ENCODE measurements at regions not wholly inside any gene's neighbourhood (a gene's known extent, or its start where the extent isn't known, plus 50 kb on each side); places are given as distances from the start of the nearest gene placed in this dataset.
"Not testable (repeated sequence)": the region's sequence is repeated elsewhere in the genome, so short reads cannot be mapped to it uniquely, and the experiment has no call there.

- Histone ChIP-seq H3K27me3 (no peaks in the 10 kb centered on the region), H3K9me3 (peaks cover 6 to 12% of the 10 kb centered on the region in 2 donors), H3K4me1 (no peaks in the 10 kb centered on the region), H3K27ac (no peak overlapping the region), H3K36me3 (no peaks in the 10 kb centered on the region), H3K4me3 (no peak overlapping the region)
- DNase-seq, result no peak
- TF ChIP-seq EP300 (IDR thresholded peaks at IDR 0.05; ENCODE audit: low read depth) (no peak), POLR2A (IDR thresholded peaks at IDR 0.05) (no peak), CTCF (IDR thresholded peaks at IDR 0.05) (no peak), POLR2AphosphoS5 (IDR thresholded peaks at IDR 0.05) (no peak)
- in situ Hi-C loops (cut with MboI; ENCODE audit: low pct_ligation_motif_present in 1 of 4, low pct_unique_long_range_greater_than_20kb in 1 of 4, low sequenced_read_pairs in 3 of 4) (no loop called here), intact Hi-C loops (cut with DNase I; ENCODE audit: low total_unique reads) (no loop called here)
- WGBS, 2 donors (ENCODE audit: low coverage in 1 of 2), result 84 to 92% methylated on average over 1 of the region's 1 CpG
Measured at GRCh38 chr4:187739771-187740170, 255.8 kb upstream of the ZFP42 start.

GRCh38 chr4:187744911-187745310, 250.7 kb upstream of the ZFP42 start:
- no peak overlapping the region for H3K27ac ChIP-seq
- no peaks in the 10 kb centered on the region for H3K36me3 ChIP-seq
- TF ChIP-seq POLR2A (IDR thresholded peaks at IDR 0.05), result no peak
- TF ChIP-seq CTCF (IDR thresholded peaks at IDR 0.05), result no peak
- no peak for TF ChIP-seq POLR2AphosphoS5 (IDR thresholded peaks at IDR 0.05)
- no peak for TF ChIP-seq EP300 (IDR thresholded peaks at IDR 0.05; ENCODE audit: low read depth)
- H3K9me3 ChIP-seq, result peaks cover 0 to 2% of the 10 kb centered on the region in 2 donors
- no peak for DNase-seq
- in situ Hi-C loops (cut with MboI; ENCODE audit: low pct_ligation_motif_present in 1 of 4, low pct_unique_long_range_greater_than_20kb in 1 of 4, low sequenced_read_pairs in 3 of 4), result no loop called here
- H3K27me3 ChIP-seq, result no peaks in the 10 kb centered on the region
- H3K4me3 ChIP-seq, result no peak overlapping the region
- no peaks in the 10 kb centered on the region for H3K4me1 ChIP-seq
- WGBS, 2 donors (ENCODE audit: low coverage in 1 of 2), result 92 to 94% methylated on average over 3 to 10 of the region's 10 CpGs
- intact Hi-C loops (cut with DNase I; ENCODE audit: low total_unique reads), result no loop called here

- H3K36me3 ChIP-seq; H3K27me3 ChIP-seq; H3K4me3 ChIP-seq; H3K9me3 ChIP-seq; in situ Hi-C loops (cut with MboI; ENCODE audit: low pct_ligation_motif_present in 1 of 4, low pct_unique_long_range_greater_than_20kb in 1 of 4, low sequenced_read_pairs in 3 of 4); intact Hi-C loops (cut with DNase I; ENCODE audit: low total_unique reads); DNase-seq; H3K27ac ChIP-seq; H3K4me1 ChIP-seq: not testable (repeated sequence)
- WGBS, 2 donors (ENCODE audit: low coverage in 1 of 2), result 53% methylated on average over 1 of the region's 1 CpG; no CpG with 5 or more reads in 1 of the 2 donors
Measured at GRCh38 chr4:187750652-187751051, 244.9 kb upstream of the ZFP42 start.

GRCh38 chr4:187767158-187767557, 228.4 kb upstream of the ZFP42 start:
- Histone ChIP-seq H3K27me3 (no peaks in the 10 kb centered on the region), H3K4me3 (no peak overlapping the region), H3K27ac (no peak overlapping the region), H3K4me1 (peaks cover 0 to 8% (median 2%) of the 10 kb centered on the region in 4 donors), H3K9me3 (no peaks in the 10 kb centered on the region), H3K36me3 (no peaks in the 10 kb centered on the region)
- DNase-seq, result no peak
- no peak for TF ChIP-seq POLR2A (IDR thresholded peaks at IDR 0.05)
- TF ChIP-seq EP300 (IDR thresholded peaks at IDR 0.05; ENCODE audit: low read depth), result no peak
- no peak for TF ChIP-seq POLR2AphosphoS5 (IDR thresholded peaks at IDR 0.05)
- TF ChIP-seq CTCF (IDR thresholded peaks at IDR 0.05), result no peak
- in situ Hi-C loops (cut with MboI; ENCODE audit: low pct_ligation_motif_present in 1 of 4, low pct_unique_long_range_greater_than_20kb in 1 of 4, low sequenced_read_pairs in 3 of 4), result no loop called here
- intact Hi-C loops (cut with DNase I; ENCODE audit: low total_unique reads), result no loop called here
- 46 to 63% methylated on average over 3 of the region's 3 CpGs for WGBS, 2 donors (ENCODE audit: low coverage in 1 of 2)

- no peak for TF ChIP-seq CTCF (IDR thresholded peaks at IDR 0.05)
- no peak for TF ChIP-seq EP300 (IDR thresholded peaks at IDR 0.05; ENCODE audit: low read depth)
- Histone ChIP-seq H3K27me3 (no peaks in the 10 kb centered on the region), H3K4me3 (no peak overlapping the region), H3K4me1 (peaks cover 0 to 12% (median 3%) of the 10 kb centered on the region in 4 donors), H3K27ac (no peak overlapping the region), H3K36me3 (no peaks in the 10 kb centered on the region), H3K9me3 (no peaks in the 10 kb centered on the region)
- no peak for DNase-seq
- intact Hi-C loops (cut with DNase I; ENCODE audit: low total_unique reads) (no loop called here), in situ Hi-C loops (cut with MboI; ENCODE audit: low pct_ligation_motif_present in 1 of 4, low pct_unique_long_range_greater_than_20kb in 1 of 4, low sequenced_read_pairs in 3 of 4) (no loop called here)
Measured at GRCh38 chr4:187767687-187768086, 227.9 kb upstream of the ZFP42 start.

Measured in transverse colon (tissue), 4 donors.